ENCODE measurements at regions not wholly inside any gene's neighbourhood (a gene's known extent, or its start where the extent isn't known, plus 50 kb on each side); places are given as distances from the start of the nearest gene placed in this dataset.

GRCh38 chr16:77070683-77071082, 120.3 kb upstream of the MON1B start:
- CTCF ChIA-PET: no interaction called here
- no peak for ATAC-seq
- H3K4me3 Mint-ChIP-seq: no peak overlapping the region

GRCh38 chr16:77076839-77077238, 114.2 kb upstream of the MON1B start:
- ATAC-seq (no peak), DNase-seq (no peak)
- H3K36me3 Mint-ChIP-seq: no peaks in the 10 kb centered on the region
- H3K4me1 Mint-ChIP-seq: no peaks in the 10 kb centered on the region
- H3K27me3 Mint-ChIP-seq: peaks cover 0 to 6% (median 0%) of the 10 kb centered on the region in 5 donors
- Histone ChIP-seq H3K27ac (ENCODE audit: low read depth, low read length) (no peak overlapping the region), H3K4me3 (ENCODE audit: low read length) (no peak overlapping the region), H3K9me3 (ENCODE audit: control insufficient read depth in 2 of 3, low read length in 3 of 3) (no peaks in the 10 kb centered on the region), H3K4me1 (ENCODE audit: control insufficient read depth in 2 of 2, insufficient read depth in 2 of 2, low read length in 2 of 2) (no peaks in the 10 kb centered on the region), H3K36me3 (ENCODE audit: control insufficient read depth in 2 of 3, insufficient read depth in 3 of 3, low read length in 3 of 3) (no peaks in the 10 kb centered on the region), H3K27me3 (ENCODE audit: control insufficient read depth in 2 of 2, insufficient read depth in 2 of 2, low read length in 2 of 2) (no peaks in the 10 kb centered on the region)
- H3K4me3 Mint-ChIP-seq: no peak overlapping the region
- intact Hi-C loops (cut with micrococcal nuclease): no loop called here
- H3K9me3 Mint-ChIP-seq: peaks cover 0 to 4% (median 0%) of the 10 kb centered on the region in 11 donors
- CTCF ChIA-PET: no interaction called here
- H3K27ac Mint-ChIP-seq: no peak overlapping the region
- POLR2A ChIA-PET: interaction anchor here (1.0 kb wide), 1 partner anchor 11 kb away, joined by 3 read pairs; no protein-coding TSS in a partner anchor

More at GRCh38 chr16:77070683-77071082, 120.3 kb upstream of the MON1B start:
- no peaks in the 10 kb centered on the region for H3K4me1 ChIP-seq (ENCODE audit: control insufficient read depth in 2 of 2, insufficient read depth in 2 of 2, low read length in 2 of 2)
- no peaks in the 10 kb centered on the region for H3K9me3 ChIP-seq (ENCODE audit: control insufficient read depth in 2 of 3, low read length in 3 of 3)
- H3K27ac ChIP-seq (ENCODE audit: low read depth, low read length): no peak overlapping the region
- H3K27me3 Mint-ChIP-seq: peaks cover 0 to 17% (median 11%) of the 10 kb centered on the region in 5 donors
- no peaks in the 10 kb centered on the region for H3K4me1 Mint-ChIP-seq
- no peak overlapping the region for H3K27ac Mint-ChIP-seq
- POLR2A ChIA-PET: no interaction called here
- no peak overlapping the region for H3K4me3 ChIP-seq (ENCODE audit: low read length)
- no peaks in the 10 kb centered on the region for H3K36me3 ChIP-seq (ENCODE audit: control insufficient read depth in 2 of 3, insufficient read depth in 3 of 3, low read length in 3 of 3)
- H3K27me3 ChIP-seq (ENCODE audit: control insufficient read depth in 2 of 2, insufficient read depth in 2 of 2, low read length in 2 of 2): no peaks in the 10 kb centered on the region
- peaks cover 0 to 6% (median 0%) of the 10 kb centered on the region in 11 donors for H3K9me3 Mint-ChIP-seq
- intact Hi-C loops (cut with micrococcal nuclease): no loop called here
- DNase-seq: no peak
- no peaks in the 10 kb centered on the region for H3K36me3 Mint-ChIP-seq

- H3K4me1 Mint-ChIP-seq: no peaks in the 10 kb centered on the region
- H3K36me3 ChIP-seq (ENCODE audit: control insufficient read depth in 2 of 3, insufficient read depth in 3 of 3, low read length in 3 of 3): no peaks in the 10 kb centered on the region
- DNase-seq (no peak), ATAC-seq (no peak)
- intact Hi-C loops (cut with micrococcal nuclease): no loop called here
- H3K4me3 ChIP-seq (ENCODE audit: low read length): no peak overlapping the region
- H3K9me3 ChIP-seq (ENCODE audit: control insufficient read depth in 2 of 3, low read length in 3 of 3): no peaks in the 10 kb centered on the region
- no peaks in the 10 kb centered on the region for H3K27me3 ChIP-seq (ENCODE audit: control insufficient read depth in 2 of 2, insufficient read depth in 2 of 2, low read length in 2 of 2)
- no peaks in the 10 kb centered on the region for H3K4me1 ChIP-seq (ENCODE audit: control insufficient read depth in 2 of 2, insufficient read depth in 2 of 2, low read length in 2 of 2)
- CTCF ChIA-PET: no interaction called here
- no peaks in the 10 kb centered on the region for H3K9me3 Mint-ChIP-seq
- peaks cover 0 to 5% (median 0%) of the 10 kb centered on the region in 5 donors for H3K27me3 Mint-ChIP-seq
- H3K27ac ChIP-seq (ENCODE audit: low read depth, low read length): no peak overlapping the region
- H3K4me3 Mint-ChIP-seq: no peak overlapping the region
- H3K27ac Mint-ChIP-seq: no peak overlapping the region
- POLR2A ChIA-PET: interaction anchor here (1.0 kb wide), 1 partner anchor 12 kb away, joined by 3 read pairs; no protein-coding TSS in a partner anchor
- H3K36me3 Mint-ChIP-seq: no peaks in the 10 kb centered on the region
Measured at GRCh38 chr16:77077256-77077922, 113.6 kb upstream of the MON1B start.

GRCh38 chr16:77085981-77086380, 105.0 kb upstream of the MON1B start:
- intact Hi-C loops (cut with micrococcal nuclease): no loop called here
- CTCF ChIA-PET: no interaction called here
- Histone ChIP-seq H3K27me3 (ENCODE audit: control insufficient read depth in 2 of 2, insufficient read depth in 2 of 2, low read length in 2 of 2) (no peaks in the 10 kb centered on the region), H3K4me1 (ENCODE audit: control insufficient read depth in 2 of 2, insufficient read depth in 2 of 2, low read length in 2 of 2) (no peaks in the 10 kb centered on the region), H3K27ac (ENCODE audit: low read depth, low read length) (no peak overlapping the region), H3K9me3 (ENCODE audit: control insufficient read depth in 2 of 3, low read length in 3 of 3) (no peaks in the 10 kb centered on the region), H3K36me3 (ENCODE audit: control insufficient read depth in 2 of 3, insufficient read depth in 3 of 3, low read length in 3 of 3) (no peaks in the 10 kb centered on the region), H3K4me3 (ENCODE audit: low read length) (no peak overlapping the region)
- Mint-ChIP-seq H3K27ac (no peak overlapping the region), H3K36me3 (no peaks in the 10 kb centered on the region), H3K4me3 (no peak overlapping the region), H3K27me3 (peaks cover 0 to 6% (median 0%) of the 10 kb centered on the region in 5 donors), H3K4me1 (no peaks in the 10 kb centered on the region), H3K9me3 (no peaks in the 10 kb centered on the region)
- POLR2A ChIA-PET: no interaction called here
- ATAC-seq (no peak), DNase-seq (no peak)

- no peaks in the 10 kb centered on the region for H3K4me1 ChIP-seq (ENCODE audit: control insufficient read depth in 2 of 2, insufficient read depth in 2 of 2, low read length in 2 of 2)
- Mint-ChIP-seq H3K36me3 (no peaks in the 10 kb centered on the region), H3K27ac (no peak overlapping the region), H3K27me3 (peaks cover 0 to 15% (median 4%) of the 10 kb centered on the region in 5 donors), H3K4me1 (no peaks in the 10 kb centered on the region), H3K4me3 (no peak overlapping the region), H3K9me3 (no peaks in the 10 kb centered on the region)
- no peaks in the 10 kb centered on the region for H3K27me3 ChIP-seq (ENCODE audit: control insufficient read depth in 2 of 2, insufficient read depth in 2 of 2, low read length in 2 of 2)
- ChIA-PET CTCF (no interaction called here), POLR2A (no interaction called here)
- H3K27ac ChIP-seq (ENCODE audit: low read depth, low read length): no peak overlapping the region
- H3K4me3 ChIP-seq (ENCODE audit: low read length): no peak overlapping the region
- ATAC-seq (no peak), DNase-seq (no peak)
- no peaks in the 10 kb centered on the region for H3K9me3 ChIP-seq (ENCODE audit: control insufficient read depth in 2 of 3, low read length in 3 of 3)
- intact Hi-C loops (cut with micrococcal nuclease): no loop called here
- H3K36me3 ChIP-seq (ENCODE audit: control insufficient read depth in 2 of 3, insufficient read depth in 3 of 3, low read length in 3 of 3): no peaks in the 10 kb centered on the region
Measured at GRCh38 chr16:77090062-77090461, 100.9 kb upstream of the MON1B start.

GRCh38 chr16:77093309-77093708, 97.7 kb upstream of the MON1B start:
- H3K4me3 ChIP-seq (ENCODE audit: low read length): no peak overlapping the region
- H3K27me3 ChIP-seq (ENCODE audit: control insufficient read depth in 2 of 2, insufficient read depth in 2 of 2, low read length in 2 of 2): no peaks in the 10 kb centered on the region
- Mint-ChIP-seq H3K9me3 (peaks cover 0 to 3% (median 0%) of the 10 kb centered on the region in 11 donors), H3K36me3 (no peaks in the 10 kb centered on the region), H3K4me1 (no peaks in the 10 kb centered on the region), H3K27ac (no peak overlapping the region), H3K4me3 (no peak overlapping the region), H3K27me3 (peaks cover 0 to 9% (median 4%) of the 10 kb centered on the region in 5 donors)
- CTCF ChIA-PET: no interaction called here
- H3K36me3 ChIP-seq (ENCODE audit: control insufficient read depth in 2 of 3, insufficient read depth in 3 of 3, low read length in 3 of 3): no peaks in the 10 kb centered on the region
- POLR2A ChIA-PET: no interaction called here
- no peak overlapping the region for H3K27ac ChIP-seq (ENCODE audit: low read depth, low read length)
- no peaks in the 10 kb centered on the region for H3K4me1 ChIP-seq (ENCODE audit: control insufficient read depth in 2 of 2, insufficient read depth in 2 of 2, low read length in 2 of 2)
- ATAC-seq (no peak), DNase-seq (no peak)
- no peaks in the 10 kb centered on the region for H3K9me3 ChIP-seq (ENCODE audit: control insufficient read depth in 2 of 3, low read length in 3 of 3)
- intact Hi-C loops (cut with micrococcal nuclease): no loop called here

GRCh38 chr16:77093999-77094398, 97.0 kb upstream of the MON1B start:
- Histone ChIP-seq H3K4me3 (ENCODE audit: low read length) (no peak overlapping the region), H3K4me1 (ENCODE audit: control insufficient read depth in 2 of 2, insufficient read depth in 2 of 2, low read length in 2 of 2) (no peaks in the 10 kb centered on the region), H3K9me3 (ENCODE audit: control insufficient read depth in 2 of 3, low read length in 3 of 3) (no peaks in the 10 kb centered on the region), H3K27me3 (ENCODE audit: control insufficient read depth in 2 of 2, insufficient read depth in 2 of 2, low read length in 2 of 2) (no peaks in the 10 kb centered on the region), H3K36me3 (ENCODE audit: control insufficient read depth in 2 of 3, insufficient read depth in 3 of 3, low read length in 3 of 3) (no peaks in the 10 kb centered on the region), H3K27ac (ENCODE audit: low read depth, low read length) (no peak overlapping the region)
- Mint-ChIP-seq H3K36me3 (no peaks in the 10 kb centered on the region), H3K27ac (no peak overlapping the region), H3K4me1 (no peaks in the 10 kb centered on the region), H3K4me3 (no peak overlapping the region), H3K9me3 (peaks cover 0 to 3% (median 0%) of the 10 kb centered on the region in 11 donors), H3K27me3 (peaks cover 0 to 9% (median 4%) of the 10 kb centered on the region in 5 donors)
- POLR2A ChIA-PET: no interaction called here
- CTCF ChIA-PET: no interaction called here
- no peak for ATAC-seq
- no peak for DNase-seq
- intact Hi-C loops (cut with micrococcal nuclease): no loop called here
